Skeletal muscle satellite cell (primary cell): ENCODE measurements at regions not wholly inside any gene's neighbourhood (a gene's known extent, or its start where the extent isn't known, plus 50 kb on each side); places are given as distances from the start of the nearest gene placed in this dataset.

ENCODE experiments used
- H3K27me3 ChIP-seq: 2 replicates; pipeline ENCODE4 v1.7.0; 2013; ENCODE audit warnings: low read length; ENCODE audit not compliant: control insufficient read depth, insufficient read depth
- H3K36me3 ChIP-seq: 2 replicates; pipeline ENCODE4 v1.7.0; 2013; ENCODE audit warnings: mild to moderate bottlenecking, control low read depth, low read length; ENCODE audit not compliant: insufficient read depth
- H3K4me1 ChIP-seq: 2 replicates; pipeline ENCODE4 v1.7.0; 2013; ENCODE audit warnings: low read length; ENCODE audit not compliant: control insufficient read depth, insufficient read depth
- H3K4me2 ChIP-seq: 2 replicates; pipeline ENCODE4 v1.7.0; 2013; ENCODE audit warnings: mild to moderate bottlenecking, low read length
- H3K4me3 ChIP-seq: 2 replicates; pipeline ENCODE4 v1.7.0; 2013; ENCODE audit warnings: low read length
- H3K9ac ChIP-seq: 2 replicates; pipeline ENCODE4 v1.7.0; 2013; ENCODE audit warnings: mild to moderate bottlenecking, low read depth, low read length, moderate library complexity
- H3K9me3 ChIP-seq: replicated peaks from 2 replicates; pipeline ENCODE4 v1.7.0; 2013; ENCODE audit warnings: mild to moderate bottlenecking, control low read depth, low read length

- Histone ChIP-seq H3K9ac (no peak overlapping the region), H3K36me3 (no peaks in the 10 kb centered on the region), H3K9me3 (no peaks in the 10 kb centered on the region), H3K27me3 (peaks cover 58% of the 10 kb centered on the region), H3K4me2 (no peak overlapping the region), H3K4me1 (peaks cover 6% of the 10 kb centered on the region), H3K4me3 (no peak overlapping the region)
Observed at GRCh38 chr19:30679153-30679702, 307.0 kb downstream of the ZNF536 start.

GRCh38 chr19:30678168-30678567 lies 306.0 kb downstream of the ZNF536 start:
- H3K4me1 ChIP-seq: peaks cover 6% of the 10 kb centered on the region
- no peak overlapping the region for H3K4me3 ChIP-seq

GRCh38 chr19:30677702-30678101 lies 305.5 kb downstream of the ZNF536 start:
- Histone ChIP-seq H3K9me3 (no peaks in the 10 kb centered on the region), H3K27me3 (peaks cover 69% of the 10 kb centered on the region), H3K4me3 (no peak overlapping the region), H3K36me3 (no peaks in the 10 kb centered on the region), H3K4me1 (peaks cover 4% of the 10 kb centered on the region), H3K9ac (no peak overlapping the region), H3K4me2 (no peak overlapping the region)

More at GRCh38 chr19:30678168-30678567, 306.0 kb downstream of the ZNF536 start:
- Histone ChIP-seq H3K27me3 (peaks cover 64% of the 10 kb centered on the region), H3K9ac (no peak overlapping the region), H3K36me3 (no peaks in the 10 kb centered on the region), H3K9me3 (no peaks in the 10 kb centered on the region), H3K4me2 (no peak overlapping the region)

DNA sequence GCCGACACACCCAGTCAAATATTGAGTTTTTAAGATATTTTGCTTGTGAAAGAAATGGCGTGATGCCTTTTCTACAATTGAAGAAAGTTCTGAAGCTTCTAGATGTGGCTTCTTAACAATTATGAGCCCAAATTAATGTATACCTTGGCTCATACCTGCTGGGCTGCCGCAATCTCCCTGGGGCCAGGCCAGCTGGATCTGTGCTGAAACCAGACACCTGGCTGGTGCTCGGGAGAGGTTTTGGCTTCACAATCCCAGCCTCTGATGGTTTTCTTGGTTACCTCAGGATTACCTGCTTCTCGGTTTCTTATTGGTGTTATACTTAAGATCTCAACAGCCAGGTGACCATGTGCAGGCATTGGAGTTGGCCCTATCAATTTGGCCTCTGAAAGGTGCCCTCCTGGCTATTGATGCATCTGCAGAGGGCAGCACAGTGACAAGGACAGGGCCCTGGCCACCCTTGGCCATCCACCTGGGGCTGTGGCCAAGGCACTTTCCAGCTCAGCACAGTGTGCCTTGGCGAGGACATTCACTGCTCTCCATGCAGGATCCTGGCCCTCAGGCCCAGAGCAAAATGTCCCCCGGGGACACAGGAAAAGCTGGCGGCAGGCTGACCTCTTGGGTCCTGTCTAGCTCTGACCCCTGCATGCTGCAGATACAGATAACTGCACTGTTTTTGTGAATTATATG lies 305.0 kb downstream of the ZNF536 start:
- H3K36me3 ChIP-seq: no peaks in the 10 kb centered on the region
- H3K9ac ChIP-seq: no peak overlapping the region
- no peak overlapping the region for H3K4me2 ChIP-seq
- no peaks in the 10 kb centered on the region for H3K9me3 ChIP-seq
- H3K4me1 ChIP-seq: no peaks in the 10 kb centered on the region
- no peak overlapping the region for H3K4me3 ChIP-seq
- peaks cover 70% of the 10 kb centered on the region for H3K27me3 ChIP-seq

GRCh38 chr19:30675086-30675485 lies 302.9 kb downstream of the ZNF536 start:
- Histone ChIP-seq H3K4me2 (no peak overlapping the region), H3K9me3 (no peaks in the 10 kb centered on the region), H3K36me3 (no peaks in the 10 kb centered on the region), H3K4me1 (no peaks in the 10 kb centered on the region), H3K4me3 (no peak overlapping the region), H3K27me3 (peaks cover 62% of the 10 kb centered on the region), H3K9ac (no peak overlapping the region)

- H3K4me1 ChIP-seq: no peaks in the 10 kb centered on the region
- H3K9ac ChIP-seq: no peak overlapping the region
- H3K9me3 ChIP-seq: no peaks in the 10 kb centered on the region
- H3K27me3 ChIP-seq: peaks cover 64% of the 10 kb centered on the region
- no peaks in the 10 kb centered on the region for H3K36me3 ChIP-seq
- H3K4me3 ChIP-seq: no peak overlapping the region
- no peak overlapping the region for H3K4me2 ChIP-seq
Observed at GRCh38 chr19:30674656-30675055, 302.5 kb downstream of the ZNF536 start.

GRCh38 chr19:30673336-30673735 lies 301.2 kb downstream of the ZNF536 start:
- peaks cover 62% of the 10 kb centered on the region for H3K27me3 ChIP-seq
- no peaks in the 10 kb centered on the region for H3K9me3 ChIP-seq
- H3K4me3 ChIP-seq: no peak overlapping the region
- no peak overlapping the region for H3K9ac ChIP-seq
- H3K4me2 ChIP-seq: no peak overlapping the region
- H3K4me1 ChIP-seq: peaks cover 2% of the 10 kb centered on the region
- H3K36me3 ChIP-seq: no peaks in the 10 kb centered on the region

DNA sequence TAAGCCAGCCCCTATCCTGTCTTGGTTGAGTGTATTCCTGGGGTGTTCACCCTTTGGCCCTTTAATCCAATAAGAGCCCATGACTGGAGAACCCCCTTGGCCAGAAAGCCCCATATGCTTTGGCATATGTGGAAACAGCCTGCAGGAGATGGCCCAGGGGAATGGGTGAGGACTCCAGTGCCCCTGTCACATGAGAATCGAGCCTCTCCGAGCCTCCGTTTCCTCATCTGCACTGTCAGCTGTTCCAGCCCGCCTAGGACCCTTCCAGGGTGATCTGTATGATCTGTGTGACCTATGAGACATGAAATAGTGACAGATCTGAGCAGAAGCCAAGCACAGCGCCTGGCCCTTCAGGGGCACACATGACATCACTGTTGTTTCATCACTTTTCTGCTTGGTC lies 300.7 kb downstream of the ZNF536 start:
- Histone ChIP-seq H3K27me3 (peaks cover 58% of the 10 kb centered on the region), H3K4me3 (no peak overlapping the region), H3K4me2 (no peak overlapping the region), H3K4me1 (peaks cover 2% of the 10 kb centered on the region), H3K9me3 (no peaks in the 10 kb centered on the region), H3K36me3 (no peaks in the 10 kb centered on the region), H3K9ac (no peak overlapping the region)

DNA sequence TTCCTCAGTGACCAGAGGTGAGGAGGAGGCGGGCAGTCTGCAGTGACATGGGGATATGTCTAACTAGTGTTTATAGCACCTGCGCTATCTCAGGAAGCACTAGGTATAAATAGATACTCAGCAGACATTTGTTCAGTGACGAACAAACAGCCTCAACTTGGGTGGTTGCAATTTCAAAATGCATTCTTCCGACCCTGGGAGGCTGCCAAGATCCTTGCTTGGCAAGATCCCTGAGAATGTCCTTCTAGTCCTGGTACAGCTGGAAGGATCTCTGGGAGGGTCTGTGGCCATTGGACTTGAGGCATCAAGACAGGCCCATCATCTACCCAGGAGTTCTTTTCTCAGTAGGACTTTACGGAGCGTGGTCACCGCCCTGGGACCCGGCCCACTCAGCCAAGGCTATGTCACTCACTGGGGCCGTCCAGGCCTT lies 299.5 kb downstream of the ZNF536 start:
- Histone ChIP-seq H3K9me3 (no peaks in the 10 kb centered on the region), H3K9ac (no peak overlapping the region)

GRCh38 chr19:30671367-30671619 lies 299.1 kb downstream of the ZNF536 start:
- peaks cover 2% of the 10 kb centered on the region for H3K4me1 ChIP-seq
- H3K36me3 ChIP-seq: no peaks in the 10 kb centered on the region
- no peaks in the 10 kb centered on the region for H3K9me3 ChIP-seq
- H3K4me3 ChIP-seq: no peak overlapping the region
- no peak overlapping the region for H3K9ac ChIP-seq
- H3K27me3 ChIP-seq: peaks cover 44% of the 10 kb centered on the region
- no peak overlapping the region for H3K4me2 ChIP-seq

More for the DNA sequence above, 299.5 kb downstream of the ZNF536 start:
- H3K36me3 ChIP-seq: no peaks in the 10 kb centered on the region
- peaks cover 2% of the 10 kb centered on the region for H3K4me1 ChIP-seq
- no peak overlapping the region for H3K4me2 ChIP-seq
- H3K4me3 ChIP-seq: no peak overlapping the region
- H3K27me3 ChIP-seq: peaks cover 48% of the 10 kb centered on the region

DNA sequence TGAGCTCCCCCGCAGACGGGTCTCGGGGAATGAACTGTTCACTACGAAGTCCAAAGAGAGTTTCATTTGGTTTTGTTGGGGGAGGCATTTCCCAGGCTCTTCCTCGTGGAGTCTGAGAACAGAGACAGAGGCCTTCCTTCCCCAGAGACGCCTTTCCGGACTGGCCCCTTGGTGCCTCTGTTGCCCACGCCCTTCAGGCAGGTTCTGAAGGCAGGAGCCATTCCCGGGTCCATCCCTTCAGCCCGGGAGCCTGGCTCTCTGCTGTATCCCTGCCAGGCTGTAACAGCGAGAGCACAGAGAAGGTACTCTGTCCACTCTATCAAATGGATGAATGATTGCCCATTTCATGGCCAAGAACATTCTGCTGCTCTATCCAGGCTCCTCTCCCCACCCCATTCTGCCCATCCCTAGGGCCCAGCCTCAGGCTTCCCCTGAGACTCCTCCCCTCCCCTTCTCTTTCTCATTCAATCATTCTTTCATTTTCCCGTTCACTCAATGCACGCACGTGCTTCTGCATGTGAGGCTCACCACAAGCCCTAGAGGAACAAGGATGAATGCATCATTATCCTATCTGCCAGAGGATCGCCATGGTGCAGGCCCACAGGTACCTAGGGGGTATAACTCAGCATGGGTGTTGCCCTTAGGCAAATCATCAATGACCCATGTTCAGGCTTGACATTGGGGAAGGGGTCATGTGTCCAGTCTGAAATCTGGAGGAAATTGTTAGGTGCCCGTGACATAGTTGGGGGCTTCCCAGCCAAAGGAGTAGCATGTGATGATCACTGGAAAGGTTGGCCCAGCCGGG lies 298.6 kb downstream of the ZNF536 start:
- Histone ChIP-seq H3K36me3 (no peaks in the 10 kb centered on the region), H3K9ac (no peak overlapping the region), H3K4me3 (no peak overlapping the region), H3K4me1 (peaks cover 2% of the 10 kb centered on the region), H3K27me3 (peaks cover 40% of the 10 kb centered on the region), H3K4me2 (no peak overlapping the region), H3K9me3 (no peaks in the 10 kb centered on the region)

DNA sequence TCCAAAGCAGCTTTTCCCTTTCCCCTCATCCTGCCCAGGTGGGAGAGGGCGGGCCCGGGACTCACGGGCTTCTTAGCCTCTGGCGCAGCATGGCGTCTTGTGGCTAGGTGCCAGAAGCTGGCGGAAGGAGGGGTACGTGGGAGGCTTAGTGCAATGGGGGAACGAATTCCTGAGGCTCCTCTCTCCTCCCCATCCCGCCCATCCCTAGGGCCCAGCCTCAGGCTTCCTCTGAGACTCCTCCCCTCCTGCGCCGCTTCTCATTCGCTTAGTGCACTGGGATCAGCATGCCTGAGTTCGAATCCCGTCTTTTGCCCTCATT lies 297.8 kb downstream of the ZNF536 start:
- Histone ChIP-seq H3K9ac (no peak overlapping the region), H3K9me3 (no peaks in the 10 kb centered on the region), H3K4me2 (no peak overlapping the region), H3K4me3 (no peak overlapping the region), H3K27me3 (peaks cover 38% of the 10 kb centered on the region), H3K36me3 (no peaks in the 10 kb centered on the region), H3K4me1 (peaks cover 2% of the 10 kb centered on the region)
